COLO829 (cell line): ENCODE measurements at regions not wholly inside any gene's neighbourhood (a gene's known extent, or its start where the extent isn't known, plus 50 kb on each side); places are given as distances from the start of the nearest gene placed in this dataset.
A peak's percentile ranks its signal among the peaks of the same experiment; 100 is the strongest.
"Not testable (repeated sequence)": the region's sequence is repeated elsewhere in the genome, so short reads cannot be mapped to it uniquely, and the experiment has no call there.

Source experiments
- DNase-seq: peaks from one replicate; pipeline ENCODE4 v3.0.0; 2012; ENCODE audit warnings: low spot score

DNA sequence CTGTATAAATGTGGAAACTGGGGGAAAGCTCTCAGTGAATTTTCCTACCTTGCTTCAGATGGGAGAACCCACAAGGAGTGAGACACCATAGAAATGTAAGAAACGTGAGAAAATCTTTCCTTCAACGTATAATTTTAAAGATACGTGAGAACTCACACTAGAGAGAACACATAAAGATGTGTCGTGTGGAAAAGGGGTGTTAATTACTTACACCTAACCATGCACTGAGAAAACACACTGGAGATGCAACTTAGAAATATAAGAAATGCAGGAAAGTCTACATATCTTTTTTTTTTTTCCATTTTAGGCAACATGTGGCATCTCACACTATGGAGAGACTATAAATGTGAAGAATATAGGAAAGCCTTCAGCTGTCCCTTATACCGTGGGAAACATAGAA is 352.9 kb upstream of the NETO1 start:
- DNase-seq: no peak

- no peak for DNase-seq
Measured at GRCh38 chr18:73218293-73218692, 350.5 kb upstream of the NETO1 start.

DNA sequence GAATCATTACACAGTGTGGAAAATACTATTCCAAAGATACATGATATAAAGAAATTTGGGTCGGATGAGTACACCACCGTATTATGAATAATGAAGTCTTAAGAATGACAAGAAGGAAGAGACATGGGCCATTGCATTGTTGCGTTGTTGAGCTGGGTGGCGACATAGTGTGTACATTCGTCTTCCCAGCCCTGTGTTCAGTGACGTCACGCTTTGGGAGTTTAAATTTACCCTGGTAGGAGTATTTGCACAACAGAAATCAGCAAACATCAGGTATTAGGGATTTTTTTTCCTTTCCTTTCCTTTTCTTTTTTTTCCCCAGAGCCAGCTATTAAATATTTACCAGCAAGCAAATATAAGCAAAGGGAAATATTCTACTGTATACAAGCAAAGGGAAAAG is 347.2 kb upstream of the NETO1 start:
- no peak for DNase-seq

GRCh38 chr18:73212442-73212841 is 344.7 kb upstream of the NETO1 start:
- DNase-seq: no peak

DNA sequence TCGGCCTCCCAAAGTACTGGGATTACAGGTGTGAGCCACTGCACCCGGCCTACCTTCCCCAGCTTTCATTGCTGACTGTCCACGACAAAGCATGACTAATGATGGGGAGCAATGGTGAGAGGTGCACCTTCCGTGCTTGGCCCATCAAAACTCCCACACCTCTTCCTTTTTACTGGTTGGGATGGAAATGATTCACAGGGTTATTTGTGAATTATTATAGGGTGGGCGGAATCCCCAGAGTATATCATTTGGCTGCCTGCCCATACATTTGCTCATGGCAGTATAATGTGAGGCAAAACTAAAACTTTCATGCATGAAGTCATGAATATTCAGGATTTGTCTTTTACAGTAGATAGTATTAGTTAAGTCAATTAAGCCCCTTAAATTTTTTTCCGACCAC is 334.2 kb upstream of the NETO1 start:
- no peak for DNase-seq

DNA sequence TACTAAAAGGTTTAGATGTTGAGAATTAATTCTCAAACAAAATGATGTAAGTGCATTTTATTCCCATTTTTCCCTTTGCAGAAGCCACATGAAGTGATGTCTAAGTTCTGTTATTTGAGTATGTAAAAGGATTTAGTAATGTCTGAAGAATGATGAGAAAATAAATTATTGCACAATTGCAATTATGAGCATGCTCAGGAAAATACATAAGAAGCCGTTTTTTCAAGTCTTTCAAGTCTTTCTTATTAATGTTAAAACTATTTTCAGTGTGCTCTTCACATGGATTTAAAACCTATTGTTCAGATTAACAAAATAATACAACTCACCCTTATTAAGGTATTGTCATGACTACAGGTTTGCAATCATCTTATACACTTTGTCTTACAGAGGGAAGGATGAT is 331.4 kb upstream of the NETO1 start:
- no peak for DNase-seq

- DNase-seq: no peak
Measured at GRCh38 chr18:73189718-73190117, 321.9 kb upstream of the NETO1 start.

GRCh38 chr18:73168236-73168635 is 300.4 kb upstream of the NETO1 start:
- DNase-seq: no peak

GRCh38 chr18:73164430-73164829 is 296.6 kb upstream of the NETO1 start:
- no peak for DNase-seq

DNA sequence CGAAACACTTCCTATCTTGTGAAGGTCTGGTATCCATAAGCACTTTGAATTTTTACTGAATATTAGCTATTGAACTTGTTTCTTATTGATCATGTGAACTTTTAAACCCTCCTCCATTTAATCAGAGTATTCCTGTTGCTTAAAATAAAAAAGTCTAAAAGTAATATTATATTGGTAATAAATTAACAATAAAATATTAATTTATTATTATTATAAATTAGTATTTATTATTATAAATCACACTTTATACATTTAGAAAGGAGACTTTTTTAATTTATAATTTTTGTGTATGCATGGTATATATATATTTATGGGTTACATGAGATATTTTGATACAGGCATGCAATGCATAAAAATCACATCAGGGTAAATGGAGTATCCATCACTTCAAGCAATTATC is 295.4 kb upstream of the NETO1 start:
- no peak for DNase-seq

DNA sequence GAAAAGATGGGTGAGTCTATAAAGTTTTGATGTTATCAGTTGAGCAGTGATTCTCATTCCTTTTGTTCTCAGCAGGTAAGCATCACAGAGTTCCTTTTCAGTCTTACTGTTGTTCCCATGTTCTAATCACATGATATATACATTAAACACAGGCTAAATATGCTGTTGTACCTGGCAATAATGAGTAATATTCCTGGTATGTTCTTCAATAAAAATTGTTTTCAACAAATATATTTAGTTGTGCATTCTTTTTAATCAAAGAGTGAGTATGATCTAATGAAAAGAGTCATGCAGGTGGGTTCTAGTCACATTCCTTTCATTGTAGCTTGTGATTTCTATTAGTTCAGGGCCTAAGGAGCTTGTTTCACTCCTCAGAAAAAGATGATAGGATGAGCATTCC is 288.3 kb upstream of the NETO1 start:
- no peak for DNase-seq

DNA sequence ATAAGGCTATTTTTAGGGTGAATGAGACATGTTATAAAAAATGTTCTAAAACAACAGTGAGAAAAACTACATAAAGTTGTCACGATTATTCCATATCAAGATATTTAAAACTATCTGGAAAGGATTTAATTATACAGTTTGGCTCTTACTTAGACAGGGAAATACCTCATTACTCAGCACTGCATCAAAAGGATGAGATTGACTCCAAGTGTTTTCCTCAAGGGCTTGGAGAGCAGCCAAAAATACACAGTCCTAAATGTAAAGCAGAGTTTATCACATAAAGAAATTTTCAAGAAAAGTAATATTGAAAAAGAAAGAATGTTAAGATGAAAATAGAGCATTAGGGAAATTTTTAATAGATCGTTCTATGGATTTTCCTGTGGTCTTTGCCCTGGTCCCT is 285.5 kb upstream of the NETO1 start:
- no peak for DNase-seq

- no peak for DNase-seq
Measured at GRCh38 chr18:73151086-73151485, 283.3 kb upstream of the NETO1 start.

GRCh38 chr18:73150199-73150598 is 282.4 kb upstream of the NETO1 start:
- DNase-seq: no peak

DNA sequence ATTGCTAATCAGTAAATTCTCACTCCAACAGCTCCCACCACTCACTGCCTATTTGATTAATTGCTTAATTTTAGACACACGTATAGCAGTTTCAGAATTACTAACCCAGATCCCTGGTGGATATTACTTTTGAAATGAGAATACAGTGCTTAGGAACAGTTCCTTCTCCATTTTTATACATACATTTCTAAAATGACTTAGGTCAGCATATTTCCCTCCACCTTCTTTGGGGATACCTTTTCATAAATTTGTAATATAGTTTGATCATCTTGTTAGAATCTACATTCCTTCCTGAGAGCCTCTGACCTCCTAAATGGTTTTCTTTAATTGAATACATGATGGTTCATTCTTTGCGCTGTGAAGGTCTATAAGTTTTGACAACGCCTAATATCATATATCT is 279.8 kb upstream of the NETO1 start:
- DNase-seq: no peak

GRCh38 chr18:73144030-73144429 is 276.2 kb upstream of the NETO1 start:
- no peak for DNase-seq

GRCh38 chr18:73136134-73136533 is 268.3 kb upstream of the NETO1 start:
- DNase-seq: peak; percentile 0

DNA sequence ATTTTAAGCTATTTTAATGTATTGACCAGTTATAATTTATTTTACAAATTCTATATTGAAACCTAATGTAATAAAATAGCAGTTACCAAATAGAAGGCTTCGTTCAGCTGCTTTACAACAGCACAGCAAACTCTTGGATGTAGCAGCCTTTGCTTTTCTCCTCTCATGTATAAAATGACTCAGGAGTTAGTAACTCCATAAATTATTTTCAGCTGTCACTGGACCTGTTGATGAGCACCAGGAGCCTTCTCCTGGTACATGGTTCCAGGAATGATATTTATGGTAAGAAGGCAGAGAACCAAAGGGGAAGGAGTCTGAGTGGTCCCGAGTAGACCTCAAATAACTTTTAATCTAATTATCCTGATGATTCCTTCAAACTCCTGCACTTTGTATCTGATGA is 256.4 kb upstream of the NETO1 start:
- no peak for DNase-seq

- DNase-seq: no peak
Measured at GRCh38 chr18:73121207-73121606, 253.4 kb upstream of the NETO1 start.

DNA sequence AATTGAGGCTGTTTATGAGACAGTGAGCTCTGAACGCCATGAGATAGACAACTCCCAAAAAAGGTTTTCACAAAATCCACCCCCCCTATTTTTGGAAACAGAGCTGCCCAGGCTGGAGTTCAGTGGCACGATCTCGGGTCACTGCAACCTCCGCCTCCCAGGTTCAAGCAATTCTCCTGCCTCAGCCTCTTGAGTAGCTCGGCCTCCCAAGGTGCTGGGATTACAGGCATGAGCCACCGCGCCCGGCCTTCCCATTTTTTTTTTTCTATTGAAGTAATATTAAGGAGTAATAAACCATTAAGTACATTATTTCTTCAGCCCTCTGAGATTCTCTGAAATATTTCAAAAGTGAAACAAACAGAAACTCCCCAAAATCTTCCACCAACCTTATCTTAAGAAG is 252.8 kb upstream of the NETO1 start:
- no peak for DNase-seq

GRCh38 chr18:73119574-73119973 is 251.8 kb upstream of the NETO1 start:
- no peak for DNase-seq

DNA sequence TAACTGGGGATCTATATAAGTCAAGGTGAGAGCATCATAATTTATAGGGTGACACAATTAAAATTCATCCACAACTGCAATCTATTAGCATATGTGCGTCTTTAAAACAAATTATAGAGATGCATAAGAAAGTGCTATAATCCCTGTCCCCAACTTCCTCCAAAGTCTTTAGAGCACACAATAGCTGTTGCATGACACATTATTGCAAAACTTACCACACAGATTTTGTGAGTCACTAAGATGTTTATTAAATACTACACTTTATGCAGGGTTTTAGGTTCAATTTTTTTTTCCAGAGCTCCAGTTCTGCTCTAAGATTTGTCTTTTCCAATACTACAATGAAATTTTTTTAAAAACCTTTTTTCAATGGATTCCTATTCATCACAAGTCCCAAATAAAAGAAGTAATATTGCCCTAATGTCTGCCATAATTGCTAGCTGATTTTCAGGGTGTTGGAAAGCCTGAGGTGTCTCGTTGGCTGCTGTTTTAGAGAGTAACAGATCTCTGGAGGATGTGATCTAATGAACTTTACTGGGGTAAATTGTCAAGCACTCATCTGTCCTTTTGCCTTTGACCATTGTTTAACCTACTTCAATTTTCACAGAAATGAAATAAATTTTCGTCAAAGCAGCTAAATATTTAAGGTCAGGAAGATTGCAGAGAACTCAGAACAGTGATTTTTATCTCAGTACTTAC is 250.5 kb upstream of the NETO1 start:
- no peak for DNase-seq

DNA sequence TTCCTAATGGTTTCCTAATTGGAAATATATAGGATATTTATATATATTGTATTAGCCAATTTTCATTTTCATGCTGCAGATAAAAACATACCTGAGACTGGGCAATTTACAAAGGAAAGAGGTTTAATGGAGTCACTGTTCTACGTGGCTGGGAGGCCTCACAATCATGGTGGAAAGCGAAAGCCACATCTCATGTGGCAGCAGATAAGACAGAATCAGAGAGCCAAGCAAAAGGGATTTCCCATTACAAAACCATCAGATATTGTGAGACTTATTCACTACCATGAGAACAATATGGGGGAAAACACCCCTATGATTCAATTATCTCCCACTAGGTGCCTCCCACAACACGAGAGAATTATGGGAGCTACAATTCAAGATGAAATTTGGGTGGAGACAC is 242.5 kb upstream of the NETO1 start:
- DNase-seq: no peak

- DNase-seq: no peak
Measured at GRCh38 chr18:73101977-73102376, 234.2 kb upstream of the NETO1 start.

GRCh38 chr18:73101491-73101890 is 233.7 kb upstream of the NETO1 start:
- not testable (repeated sequence) for DNase-seq
